Stimulated activated CD4-positive, alpha-beta T cell treated with anti-CD3 and anti-CD28 coated beads, Interleukin-12 subunit alpha, Interleukin-12 subunit beta, amount 100 ng/mL, for 24 hours (primary cell): ENCODE measurements at regions not wholly inside any gene's neighbourhood (a gene's known extent, or its start where the extent isn't known, plus 50 kb on each side); places are given as distances from the start of the nearest gene placed in this dataset.

Source experiments
- DNase-seq, 2 experiments: peaks; one replicate each; pipeline ENCODE4 v3.0.0-alpha.2; 2020; ENCODE audit warnings: low read depth in 2 of 2

DNA sequence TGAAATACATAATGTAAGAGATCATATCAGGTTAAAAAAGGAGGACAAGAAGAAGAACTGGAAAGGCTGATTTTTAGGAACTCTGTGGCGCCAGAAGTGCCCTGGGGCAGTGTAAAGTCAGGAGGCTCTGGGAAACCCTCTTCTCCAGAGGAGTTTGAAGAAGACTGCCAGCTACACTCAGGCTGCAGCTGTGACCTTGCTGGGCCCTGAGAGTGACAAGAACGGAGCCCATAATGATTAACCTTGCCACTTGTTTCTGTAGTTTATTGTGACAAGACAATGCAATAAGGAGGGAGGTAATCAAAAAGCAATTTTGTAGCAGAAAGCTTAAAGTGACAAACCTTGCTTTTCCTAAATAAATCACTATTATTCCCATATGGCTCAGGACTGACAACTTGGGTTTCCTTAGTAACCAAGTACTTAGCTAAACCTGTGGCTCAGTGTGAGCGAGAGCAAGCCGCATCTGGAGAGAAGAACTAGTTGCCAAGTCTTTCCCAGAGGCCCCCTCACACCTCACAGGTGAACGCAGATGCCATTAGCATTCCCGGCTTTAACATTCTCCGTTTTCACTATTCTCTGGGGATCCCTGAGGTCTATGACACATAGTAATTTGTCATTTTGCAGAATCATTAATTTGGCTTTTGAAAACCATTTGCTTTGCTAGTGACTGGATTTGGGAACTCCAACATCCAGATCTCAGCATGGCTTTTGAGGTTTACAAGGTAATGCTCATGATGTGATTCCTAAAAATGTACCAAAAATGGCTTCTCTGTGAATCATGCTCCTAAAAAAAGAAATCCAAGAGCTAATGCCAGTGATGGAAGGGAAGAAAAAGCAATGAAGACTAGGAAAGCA, 115.9 kb downstream of the OMA1 start:
- DNase-seq = no peak

DNA sequence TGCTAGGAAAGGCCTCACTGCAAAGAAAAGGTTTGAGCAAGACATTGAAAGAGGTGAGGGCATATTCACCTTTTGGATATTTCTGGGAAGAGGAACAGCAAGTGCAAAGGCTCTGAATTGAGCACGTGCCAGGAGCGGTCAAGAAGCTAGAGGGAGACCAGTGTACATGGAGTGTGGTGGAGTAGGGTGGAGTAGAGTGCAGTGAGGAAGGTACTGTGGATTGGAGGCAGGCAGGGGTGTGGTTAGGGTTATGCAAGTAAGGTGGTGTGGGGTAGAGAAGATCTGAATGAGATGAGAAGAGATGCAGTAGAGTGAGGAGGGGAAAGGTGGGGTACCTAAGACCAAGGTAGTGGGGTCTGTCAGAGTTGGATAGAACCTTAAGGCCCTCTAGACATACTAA, 119.6 kb downstream of the OMA1 start:
- DNase-seq = no peak

DNA sequence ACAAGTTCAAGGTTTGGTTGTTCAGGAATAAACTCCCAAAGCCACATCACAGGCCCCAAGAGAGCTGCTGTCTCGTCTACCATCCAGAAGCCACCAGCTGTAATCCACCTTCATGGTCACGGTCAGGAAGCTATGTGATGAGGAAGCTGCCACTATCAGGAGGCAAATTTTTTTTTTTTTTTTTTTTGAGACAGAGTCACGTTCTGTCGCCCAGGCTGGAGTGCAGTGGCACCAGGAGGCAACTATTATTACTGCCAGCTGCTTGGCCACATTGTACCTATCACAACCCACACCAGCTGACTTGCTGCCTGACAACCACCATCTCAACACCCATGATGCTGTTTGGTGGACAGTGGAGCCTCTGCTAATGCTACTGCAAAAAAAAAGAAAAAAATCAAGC, 124.1 kb downstream of the OMA1 start:
- DNase-seq = no peak

DNA sequence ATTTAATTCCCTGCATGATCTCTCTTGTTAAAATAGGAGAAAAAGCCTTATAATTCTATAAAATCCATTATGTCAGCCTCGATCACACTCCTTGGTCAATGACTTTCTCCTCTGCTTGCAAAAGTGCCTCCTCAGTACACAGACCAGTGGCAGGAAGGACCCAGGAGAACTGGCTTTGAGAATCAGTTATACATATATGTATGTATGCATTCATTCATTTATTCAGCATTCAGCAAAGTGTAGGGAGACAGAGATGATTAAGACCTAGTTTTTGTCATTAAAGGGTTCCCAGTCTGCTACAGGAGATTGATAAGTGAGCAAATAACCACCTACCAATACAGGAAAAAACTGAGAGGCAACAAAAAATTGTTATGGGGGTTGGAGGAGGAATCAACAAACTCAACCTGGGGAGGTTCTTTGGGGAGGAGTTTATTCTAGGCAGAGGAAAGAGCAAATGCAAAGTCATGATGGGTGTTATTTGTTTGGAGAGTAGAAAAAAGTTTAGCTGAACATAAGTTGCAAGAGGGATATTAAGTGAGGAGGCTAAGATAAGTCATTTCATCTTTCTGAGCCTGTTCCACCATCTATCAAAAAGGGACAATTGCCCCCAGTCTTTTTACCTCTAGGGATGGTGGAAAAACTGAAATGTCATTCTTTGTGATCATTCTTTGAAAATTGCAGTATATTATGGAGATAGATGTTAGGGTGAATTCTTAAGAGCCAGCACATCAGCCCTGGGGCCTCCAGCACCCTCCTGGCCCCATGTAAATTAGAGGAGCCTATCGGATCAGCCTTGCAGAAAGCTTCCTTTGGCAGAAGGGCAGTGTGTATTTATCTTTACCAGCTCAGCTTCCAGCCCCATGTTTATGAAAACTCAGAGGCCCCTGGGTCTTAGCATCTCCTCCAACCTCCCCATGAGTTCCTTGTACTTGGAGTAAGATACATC, 128.0 kb downstream of the OMA1 start:
- DNase-seq = no peak

DNA sequence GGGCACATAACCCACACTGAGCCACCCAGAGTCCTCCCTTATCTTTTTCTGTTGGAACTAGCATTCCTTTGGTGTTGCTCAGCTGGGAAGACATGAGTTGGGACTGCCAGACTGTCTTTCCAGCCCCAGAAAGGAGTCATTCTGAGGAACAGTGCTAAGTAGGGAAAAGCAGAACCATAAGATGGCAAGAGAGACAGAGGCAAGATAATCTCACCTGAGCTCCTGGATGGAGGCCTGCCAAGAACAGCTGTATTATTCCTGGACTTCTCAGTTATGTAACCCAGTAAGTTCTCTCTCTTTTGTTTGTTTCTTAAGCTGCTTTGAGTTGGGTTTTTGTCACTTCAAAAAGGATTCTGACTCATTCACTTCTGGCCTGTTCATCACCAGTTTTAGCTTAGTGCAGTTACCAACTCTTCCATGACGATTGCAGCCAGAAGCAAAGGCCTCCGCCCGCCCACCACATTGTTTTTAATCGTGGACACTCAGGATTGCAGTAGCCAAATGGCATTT, 134.4 kb downstream of the OMA1 start:
- DNase-seq = no peak

DNA sequence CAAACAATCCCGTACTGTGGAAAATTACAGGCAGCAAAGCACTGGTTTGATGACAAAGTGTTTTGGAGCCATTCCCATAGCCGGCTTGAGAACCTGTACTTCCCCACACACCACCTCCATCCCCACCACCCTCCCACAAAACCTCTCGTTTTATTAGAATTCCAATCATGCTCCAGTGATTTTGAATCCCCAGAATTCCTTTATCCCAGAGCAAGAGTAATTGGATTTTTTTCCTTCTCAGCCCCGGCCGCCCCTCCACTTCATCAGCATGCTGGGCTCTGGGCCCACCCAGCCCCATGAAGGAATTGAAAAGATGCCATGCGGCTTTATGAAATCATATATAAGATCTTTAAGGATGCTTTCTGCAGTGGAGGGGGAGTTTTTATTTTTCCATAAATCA, 136.6 kb downstream of the OMA1 start:
- DNase-seq = no peak

DNA sequence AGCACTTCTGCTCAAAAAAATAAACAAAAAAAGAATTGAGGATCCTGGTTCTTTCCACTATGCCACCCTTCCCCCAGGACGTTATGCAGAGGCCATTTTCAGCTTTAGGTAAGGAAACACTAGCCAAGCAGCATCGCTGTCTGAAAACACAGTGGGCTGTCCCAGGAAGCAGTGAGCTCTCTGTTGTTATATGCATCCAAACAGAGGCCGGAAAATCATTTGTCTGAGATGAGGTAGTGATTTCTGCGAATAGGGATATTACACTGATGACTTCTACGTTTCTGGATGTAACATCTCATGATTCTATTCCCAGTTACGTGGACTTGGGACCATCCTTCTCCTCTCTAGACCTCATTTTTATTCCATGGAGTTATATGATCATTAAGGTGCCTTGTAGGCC, 137.2 kb downstream of the OMA1 start:
- DNase-seq = no peak

DNA sequence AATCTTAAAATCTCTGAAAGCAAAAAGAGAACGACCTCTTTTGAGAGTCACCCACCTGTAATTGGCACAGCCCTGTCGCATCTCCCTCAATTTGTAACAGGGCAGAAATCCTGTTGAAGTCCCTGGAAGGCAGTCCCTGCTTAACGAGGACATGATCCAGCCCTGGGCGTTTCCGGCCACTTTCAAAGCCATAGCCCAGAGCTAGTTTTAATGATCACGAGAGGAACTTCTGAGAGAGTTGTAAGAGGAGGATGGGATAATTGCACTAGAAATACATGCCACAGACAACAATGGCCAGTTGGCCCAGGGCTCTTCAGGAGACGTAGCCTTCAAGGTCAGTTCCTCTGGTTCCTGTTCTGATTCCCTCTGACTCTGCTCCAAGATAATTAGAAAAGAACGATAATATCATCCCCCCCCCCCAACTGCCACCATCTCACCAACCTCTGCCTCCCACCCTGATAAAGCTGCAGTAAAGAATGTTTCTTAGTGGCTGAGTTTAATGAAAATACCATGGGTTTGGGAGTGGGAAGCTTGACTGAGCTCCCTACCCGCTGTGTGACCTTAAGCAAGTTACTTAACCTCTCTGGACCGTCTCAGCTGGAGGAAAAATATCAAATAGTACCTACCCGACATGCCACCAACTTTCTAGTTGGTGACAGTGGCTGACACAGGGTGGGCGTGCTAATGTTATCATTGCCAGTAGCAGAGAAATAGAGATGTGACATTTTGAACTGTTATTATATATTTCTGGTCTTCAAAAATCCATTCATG, 140.0 kb downstream of the OMA1 start:
- DNase-seq = no peak

DNA sequence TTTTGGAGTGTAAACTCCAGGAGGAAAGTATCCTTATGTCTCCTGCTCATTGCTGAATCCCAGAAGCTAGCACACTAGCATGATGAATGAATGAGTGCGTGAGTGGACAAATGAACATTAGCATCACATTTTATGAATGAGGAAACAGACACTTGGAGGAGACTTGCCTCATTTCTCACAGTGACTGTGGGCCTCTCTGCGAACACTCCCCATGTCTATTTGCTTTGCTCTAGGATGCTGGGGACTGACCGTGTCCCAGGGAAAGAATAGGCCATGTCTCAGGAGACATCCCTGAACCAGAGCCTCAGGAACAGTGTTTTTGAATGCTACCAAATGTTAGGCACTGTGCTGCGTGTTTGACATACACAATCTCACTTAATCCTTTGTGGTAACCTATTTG, 140.9 kb downstream of the OMA1 start:
- no peak for DNase-seq

DNA sequence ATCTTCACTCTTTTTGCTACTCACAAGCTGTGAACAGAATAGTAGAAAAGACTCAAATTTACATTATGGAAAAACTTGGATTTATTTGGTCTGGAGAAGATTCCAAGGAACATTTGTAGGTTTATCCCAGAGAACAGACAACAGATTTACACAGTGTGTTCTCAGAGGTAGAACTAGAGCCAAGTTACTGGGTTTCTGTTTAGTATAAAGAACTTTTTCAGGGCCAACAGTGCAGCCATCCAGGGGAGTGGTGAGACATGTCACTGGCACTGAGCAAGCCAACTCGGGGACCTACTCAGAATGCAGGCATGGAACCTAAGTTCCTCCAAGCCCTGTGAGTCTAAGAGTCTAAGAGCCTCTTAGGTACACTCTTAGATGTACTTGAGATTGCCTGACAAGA, 142.6 kb downstream of the OMA1 start:
- DNase-seq = no peak

DNA sequence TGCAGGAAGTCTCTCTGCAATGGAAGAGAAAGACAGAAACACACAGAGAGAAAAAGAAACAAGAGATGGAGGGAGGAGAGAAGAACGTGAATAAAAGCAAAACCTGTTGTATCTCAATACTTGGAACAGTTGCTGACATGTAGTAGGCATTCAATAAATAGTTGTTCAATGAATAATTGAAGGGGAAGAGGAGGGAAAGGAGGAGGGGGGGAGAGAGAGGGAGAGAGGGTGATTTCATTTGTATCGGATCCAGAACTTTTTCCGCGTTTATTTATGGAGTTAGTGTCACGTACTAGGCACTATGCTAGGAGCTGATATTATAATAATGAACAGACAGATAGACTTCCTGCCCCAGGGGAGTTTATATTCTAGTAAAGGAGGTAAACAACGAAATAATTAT, 144.1 kb downstream of the OMA1 start:
- DNase-seq = no peak

DNA sequence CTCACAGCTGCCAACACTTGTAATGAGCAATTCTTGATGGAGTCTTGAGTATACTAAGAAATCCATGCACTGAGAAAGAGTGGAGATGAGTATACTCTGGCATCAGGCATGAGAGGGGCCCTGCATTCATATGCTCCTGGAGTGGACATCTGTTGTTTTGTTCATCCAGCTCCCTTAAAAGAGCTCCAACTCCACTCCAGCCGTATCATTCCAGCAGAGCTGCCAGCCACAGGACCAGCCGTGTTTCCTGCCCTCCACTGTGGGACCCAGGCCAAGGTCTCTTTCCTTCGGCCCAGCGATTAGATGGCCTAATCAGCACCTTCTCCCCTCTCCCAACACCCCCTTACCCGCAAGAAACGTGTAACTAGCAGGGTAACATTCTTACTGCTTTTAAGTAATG, 144.5 kb downstream of the OMA1 start:
- no peak for DNase-seq

DNA sequence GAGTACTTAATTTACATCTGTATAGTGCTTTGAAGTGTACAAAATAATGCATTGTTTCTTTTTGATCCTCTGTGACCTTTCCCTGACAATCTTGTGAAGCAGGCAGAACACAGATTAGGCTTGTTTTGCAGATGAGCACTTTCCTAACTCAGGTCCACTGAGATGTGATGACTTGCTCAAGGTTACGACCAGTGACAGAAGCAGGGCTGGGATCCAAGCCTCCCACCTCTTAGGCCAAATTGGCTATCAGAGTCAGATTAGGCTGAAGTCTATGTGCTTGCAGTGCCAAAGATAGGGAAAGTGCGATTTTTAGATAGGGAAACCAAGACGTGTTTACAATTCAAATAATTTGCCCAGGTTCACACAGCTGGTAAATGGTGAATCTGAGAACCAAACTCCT, 147.3 kb downstream of the OMA1 start:
- DNase-seq = no peak

DNA sequence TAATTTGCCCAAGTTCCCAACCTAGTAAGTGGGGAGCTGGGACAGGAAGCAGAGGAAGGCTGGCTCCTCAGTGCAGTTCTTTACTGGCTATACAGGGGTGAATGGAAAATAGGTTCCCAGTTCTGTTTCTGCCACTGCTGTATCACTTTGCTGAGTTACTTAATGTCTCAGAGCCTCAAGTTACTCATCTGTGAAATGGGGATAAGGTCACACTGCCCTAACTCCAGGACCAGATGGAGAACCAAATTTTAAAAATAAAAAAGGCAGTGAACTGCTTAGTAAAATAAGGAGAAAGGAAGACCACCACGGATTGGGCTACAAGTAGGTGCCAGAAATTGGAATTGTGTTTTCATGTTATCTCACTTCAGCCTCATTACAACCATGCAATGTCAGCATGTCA, 147.8 kb downstream of the OMA1 start:
- no peak for DNase-seq

DNA sequence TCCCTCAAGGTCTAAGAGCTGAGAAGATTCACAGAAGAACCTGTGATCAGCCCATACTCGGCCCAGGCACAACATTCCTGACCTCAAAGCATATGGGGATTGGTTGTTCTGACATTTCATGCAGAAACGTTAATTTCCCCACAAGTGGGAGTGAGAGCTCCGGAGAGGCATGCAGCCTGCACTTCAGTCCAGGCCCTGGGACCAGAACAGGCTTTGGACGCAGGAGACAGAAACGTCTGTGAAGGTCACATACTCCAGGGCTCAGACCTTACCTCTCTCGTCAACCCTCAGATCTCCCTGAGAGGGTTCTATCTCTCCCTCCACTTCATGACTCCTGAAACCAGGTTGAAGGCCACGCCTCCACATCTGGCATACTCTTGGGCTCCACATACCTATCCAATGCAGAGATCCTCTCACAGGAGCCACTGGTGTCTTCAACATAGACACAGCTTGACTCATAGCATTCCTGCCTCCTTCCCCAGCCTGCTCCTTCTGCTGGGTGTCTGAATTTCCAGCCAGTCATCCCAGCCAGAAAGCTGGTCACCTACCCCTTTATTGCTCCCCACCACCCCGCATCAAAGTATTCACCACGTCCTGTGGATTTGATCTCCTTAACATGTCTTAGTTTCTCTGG, 149.2 kb downstream of the OMA1 start:
- DNase-seq = no peak

DNA sequence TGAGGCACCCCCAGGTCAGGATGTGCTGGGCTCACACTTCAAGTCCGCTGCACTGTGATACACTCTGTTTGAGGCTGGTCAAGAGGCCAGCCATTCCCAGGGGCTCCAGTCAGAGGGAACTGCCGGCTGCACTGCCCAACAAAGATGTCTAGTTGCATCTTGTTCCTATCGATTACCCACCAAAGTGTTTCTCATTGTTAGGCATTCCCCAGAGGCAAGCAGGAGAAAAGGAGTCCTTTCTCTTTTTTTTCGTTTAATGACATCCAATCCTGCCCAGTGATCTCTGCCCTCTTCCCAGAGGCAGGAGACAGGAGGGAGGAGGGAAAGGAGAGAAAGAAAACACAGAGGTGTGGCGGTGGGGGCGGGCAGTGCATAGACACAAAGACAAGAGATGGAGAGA, 150.4 kb downstream of the OMA1 start:
- DNase-seq = no peak

DNA sequence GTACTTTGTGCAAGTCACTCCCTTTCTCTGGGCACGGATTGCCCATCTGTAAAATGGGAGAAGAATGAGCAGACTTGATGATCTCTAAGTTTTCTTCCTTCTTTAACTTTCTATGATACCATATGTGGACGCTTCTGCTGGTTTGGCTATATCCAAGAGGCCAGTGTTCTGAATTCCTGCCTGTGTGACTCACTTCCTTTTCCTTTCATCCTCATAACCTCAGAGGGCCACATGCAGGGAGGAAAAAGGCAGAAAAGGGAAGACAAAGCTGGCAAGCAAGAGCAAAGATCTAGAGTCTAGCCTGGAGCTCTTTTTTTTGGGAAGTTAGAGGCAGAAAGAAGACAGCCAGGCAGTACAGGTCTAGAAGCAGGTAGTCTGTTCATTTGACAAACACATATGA, 151.2 kb downstream of the OMA1 start:
- no peak for DNase-seq

DNA sequence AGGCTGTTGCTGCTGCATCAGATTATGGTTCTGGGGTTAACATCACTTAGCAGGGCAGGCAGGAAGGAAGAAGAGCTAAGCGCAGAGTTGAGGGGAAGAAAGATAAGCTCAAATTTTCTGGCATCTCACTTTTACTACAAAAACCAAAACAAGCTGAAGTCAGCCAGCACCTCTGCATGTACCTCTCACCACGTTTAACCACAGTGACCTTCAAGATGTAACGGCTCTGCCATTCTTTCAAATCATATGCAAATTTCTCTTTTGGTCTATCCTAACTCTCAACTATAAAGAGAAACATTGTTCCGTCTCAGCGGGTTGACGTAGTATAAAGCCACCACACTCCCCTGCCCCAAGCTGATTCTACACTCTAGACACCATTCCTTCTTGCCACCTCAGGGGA, 154.4 kb downstream of the OMA1 start:
- DNase-seq = no peak

DNA sequence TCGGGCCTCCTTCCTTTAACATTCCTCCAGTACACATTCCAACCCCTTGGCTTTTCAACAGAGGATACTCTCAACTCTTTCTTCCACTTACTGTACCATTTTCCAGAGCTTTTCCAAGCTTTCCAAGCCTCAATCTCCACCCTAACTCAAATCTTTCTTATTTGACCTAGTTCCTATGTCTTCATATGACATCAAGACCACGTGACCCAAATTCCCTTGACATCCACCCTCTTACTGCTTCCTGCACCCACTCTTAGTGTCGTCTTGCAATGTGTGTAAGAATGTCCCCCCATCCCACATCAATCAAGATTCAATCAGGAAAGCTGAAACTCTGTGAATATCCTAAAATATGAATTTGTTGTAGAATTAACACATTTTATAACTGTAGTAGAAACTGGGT, 155.0 kb downstream of the OMA1 start:
- no peak for DNase-seq

DNA sequence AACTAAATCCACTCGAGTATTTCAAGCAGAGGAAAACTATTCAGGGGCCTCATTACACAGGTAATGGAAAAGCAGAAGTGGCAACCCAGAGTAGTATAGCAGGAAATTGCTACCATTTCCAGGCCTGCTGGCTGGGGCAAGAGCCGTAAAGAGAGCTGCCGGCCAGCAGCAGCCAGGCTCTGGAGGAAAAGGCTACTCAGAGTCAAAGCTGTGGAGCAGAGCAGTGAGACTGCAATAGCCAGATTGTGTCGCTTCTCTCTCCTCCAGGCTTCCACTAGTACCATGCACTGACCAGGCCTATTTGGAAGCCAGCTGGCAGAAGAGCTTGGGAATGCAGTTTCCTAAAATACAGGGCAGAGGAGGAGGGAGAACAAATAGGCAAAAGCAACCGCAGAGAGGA, 155.5 kb downstream of the OMA1 start:
- DNase-seq = no peak

DNA sequence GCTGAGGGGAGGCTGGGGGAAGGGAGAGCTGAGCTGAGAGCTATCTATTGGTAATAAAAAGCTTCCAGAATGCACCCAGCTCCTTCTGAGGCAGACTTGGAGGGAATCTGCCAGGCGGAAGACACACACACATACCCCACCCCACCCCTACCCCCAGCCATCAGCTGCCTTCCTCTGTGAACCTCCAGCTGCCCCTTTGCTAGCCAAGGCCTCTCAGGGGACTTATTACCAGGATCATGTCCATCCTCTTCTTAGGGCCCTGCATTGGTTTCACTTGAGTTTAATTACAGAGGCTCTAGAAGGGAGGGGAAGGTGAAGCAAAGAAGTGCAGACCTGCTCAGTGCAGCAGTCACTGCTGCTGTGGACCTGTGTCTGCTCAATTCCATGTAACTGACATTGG, 156.4 kb downstream of the OMA1 start:
- DNase-seq = no peak

DNA sequence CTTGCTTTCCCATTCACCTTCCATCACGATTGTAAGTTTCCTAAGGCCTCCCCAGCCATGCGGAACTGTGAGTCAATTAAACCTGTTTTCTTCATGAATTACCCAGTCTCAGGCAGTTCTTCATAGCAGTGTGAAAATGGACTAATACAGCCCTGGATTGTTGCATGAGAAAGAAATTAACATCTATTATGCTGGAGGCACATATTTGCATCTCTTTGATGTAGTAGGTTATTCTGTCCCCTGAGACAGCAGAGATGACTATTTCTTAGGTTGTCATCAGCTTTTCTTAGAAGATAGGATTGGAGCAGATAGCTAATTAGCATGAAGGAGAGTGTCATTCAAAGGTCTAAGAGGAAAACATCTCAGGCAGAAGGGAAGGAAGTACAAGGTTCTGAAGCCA, 166.2 kb downstream of the OMA1 start:
- no peak for DNase-seq
